GM21381 (cell line): ENCODE measurements at regions not wholly inside any gene's neighbourhood (a gene's known extent, or its start where the extent isn't known, plus 50 kb on each side); places are given as distances from the start of the nearest gene placed in this dataset.

Experiments
- ATAC-seq: cut with Tn5 transposase; IDR thresholded peaks from one replicate; pipeline ENCODE4 v1.9.1; 2021; ENCODE audit warnings: mild to moderate bottlenecking, moderate library complexity; ENCODE audit not compliant: unreplicated experiment

- ATAC-seq: no peak
Measured at GRCh38 chr15:85889956-85890619, 95.4 kb upstream of the KLHL25 start.

DNA sequence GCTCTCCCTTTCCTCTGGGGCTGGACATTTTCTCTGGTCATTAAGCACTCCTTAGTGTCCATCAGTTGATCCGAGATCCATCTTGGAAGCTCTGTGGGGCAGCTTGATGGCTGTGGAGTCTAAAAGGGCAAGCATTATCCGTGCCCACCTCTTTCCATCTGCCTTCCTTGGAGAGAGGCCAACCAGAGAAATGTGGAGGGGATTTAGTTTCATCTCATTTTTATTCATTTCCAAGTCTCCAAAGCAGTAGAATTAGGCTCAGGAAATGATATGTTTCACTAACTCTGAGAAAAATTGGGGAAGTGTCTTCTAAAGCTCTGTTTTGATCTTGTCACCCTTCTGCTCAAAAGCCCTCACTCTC lies 95.9 kb upstream of the KLHL25 start:
- no peak for ATAC-seq

DNA sequence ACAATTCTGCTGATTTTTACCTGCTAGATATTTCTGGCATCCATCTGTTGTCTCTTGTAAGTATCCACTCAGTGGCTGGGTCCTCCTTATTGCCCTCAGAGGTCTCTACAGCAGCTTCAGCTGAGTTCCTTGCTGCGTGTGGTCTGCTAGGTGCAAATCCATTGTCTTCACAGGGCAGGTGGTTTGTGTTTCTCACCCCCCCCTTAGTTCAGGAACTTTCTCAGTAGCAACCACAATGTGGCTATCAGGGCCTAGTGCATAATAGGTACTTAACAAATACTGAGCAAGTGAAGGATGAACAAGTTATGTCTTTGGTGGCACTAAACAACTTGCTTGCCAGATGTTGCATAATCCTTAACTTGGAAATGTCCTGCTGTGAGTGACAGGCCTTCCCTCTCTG lies 96.7 kb upstream of the KLHL25 start:
- ATAC-seq: no peak

DNA sequence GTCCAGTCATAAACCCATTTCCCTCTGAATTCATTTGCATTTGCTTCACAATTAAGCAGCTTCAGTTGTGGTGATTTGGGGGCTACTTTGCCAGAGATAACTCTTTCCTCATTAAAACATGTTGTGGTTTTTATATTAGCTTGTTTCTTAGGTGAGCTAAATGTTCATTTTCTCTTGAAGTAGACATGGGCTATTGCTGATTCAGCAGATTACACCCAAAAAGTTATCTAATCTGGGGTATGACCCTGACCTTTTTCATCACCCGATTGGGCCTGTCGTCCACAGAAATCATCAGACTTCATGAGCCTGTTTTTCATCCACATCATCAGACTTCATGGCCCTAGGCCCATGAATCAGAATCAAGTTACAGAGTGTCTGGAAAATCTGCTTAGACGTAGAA lies 97.5 kb upstream of the KLHL25 start:
- no peak for ATAC-seq

GRCh38 chr15:85897207-85897894 lies 102.6 kb upstream of the KLHL25 start:
- ATAC-seq: no peak

DNA sequence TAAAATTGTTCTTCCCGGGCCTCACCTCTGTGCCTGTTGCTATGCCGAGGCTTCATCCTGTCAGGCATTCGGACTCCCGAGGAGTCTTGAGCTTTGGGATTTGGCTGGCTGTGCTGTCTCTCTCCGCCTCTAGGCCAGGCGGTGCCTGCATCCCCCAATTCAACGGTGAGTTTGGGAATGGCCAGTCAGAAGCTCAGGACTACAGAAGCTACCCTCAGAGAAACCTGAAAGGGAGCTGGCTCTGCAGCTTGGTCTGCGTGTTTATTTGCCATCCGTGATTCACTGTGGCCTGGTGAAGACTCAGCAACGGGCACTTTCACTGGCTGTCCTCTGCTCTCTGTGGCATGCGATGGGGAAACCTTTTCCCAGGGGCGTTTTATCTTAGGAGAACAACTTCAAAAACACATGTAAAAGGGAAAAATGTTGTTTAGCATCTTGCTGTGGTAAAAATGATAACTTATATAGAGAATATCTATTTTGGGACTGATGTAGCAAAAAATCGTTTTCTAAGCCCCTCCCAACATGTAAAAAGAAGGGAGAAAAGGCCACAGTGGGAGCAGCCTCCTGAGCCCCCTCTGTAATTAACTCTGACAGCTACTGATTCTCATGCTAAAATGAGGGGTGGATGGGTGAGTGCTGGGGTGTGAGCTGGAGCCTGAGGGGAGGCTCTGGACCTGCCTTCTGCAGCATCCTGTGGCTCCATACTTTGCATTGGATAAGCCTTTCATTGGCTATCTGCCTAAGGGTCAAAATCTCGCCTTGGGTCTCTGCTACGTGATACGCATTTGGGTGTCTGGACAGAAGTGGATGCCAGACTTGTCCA lies 103.4 kb upstream of the KLHL25 start:
- ATAC-seq: no peak

- no peak for ATAC-seq
Measured at GRCh38 chr15:85899927-85900326, 105.2 kb upstream of the KLHL25 start.

- no peak for ATAC-seq
Measured at GRCh38 chr15:85905751-85906450, 111.2 kb upstream of the KLHL25 start.

- no peak for ATAC-seq
Measured at GRCh38 chr15:85906640-85907039, 111.9 kb upstream of the KLHL25 start.

GRCh38 chr15:85910834-85911233 lies 116.1 kb upstream of the KLHL25 start:
- ATAC-seq: no peak

DNA sequence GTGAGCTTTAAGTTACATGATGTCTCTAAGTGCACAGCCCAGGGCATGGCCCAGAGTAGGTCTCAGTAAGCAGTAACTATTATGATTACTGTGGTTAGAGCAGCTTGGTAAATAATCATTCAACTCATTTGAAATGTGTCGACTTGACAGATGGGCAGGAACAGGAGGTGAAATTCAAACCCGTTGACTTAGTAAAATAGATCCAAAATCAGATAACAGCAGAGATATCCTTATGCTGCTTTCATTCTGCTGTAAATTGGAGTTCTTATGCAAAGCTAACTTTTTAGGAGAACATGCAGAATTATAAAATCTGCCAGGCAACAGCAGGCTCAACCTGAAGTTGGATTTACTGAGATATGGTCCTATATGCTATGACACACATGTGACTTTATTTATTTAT lies 118.7 kb upstream of the KLHL25 start:
- ATAC-seq: no peak

- ATAC-seq: no peak
Measured at GRCh38 chr15:85920956-85921355, 126.2 kb upstream of the KLHL25 start.

GRCh38 chr15:85924088-85924487 lies 129.4 kb upstream of the KLHL25 start:
- no peak for ATAC-seq

GRCh38 chr15:85925649-85926237 lies 131.0 kb upstream of the KLHL25 start:
- ATAC-seq: no peak

- no peak for ATAC-seq
Measured at GRCh38 chr15:85926834-85927233, 132.1 kb upstream of the KLHL25 start.

DNA sequence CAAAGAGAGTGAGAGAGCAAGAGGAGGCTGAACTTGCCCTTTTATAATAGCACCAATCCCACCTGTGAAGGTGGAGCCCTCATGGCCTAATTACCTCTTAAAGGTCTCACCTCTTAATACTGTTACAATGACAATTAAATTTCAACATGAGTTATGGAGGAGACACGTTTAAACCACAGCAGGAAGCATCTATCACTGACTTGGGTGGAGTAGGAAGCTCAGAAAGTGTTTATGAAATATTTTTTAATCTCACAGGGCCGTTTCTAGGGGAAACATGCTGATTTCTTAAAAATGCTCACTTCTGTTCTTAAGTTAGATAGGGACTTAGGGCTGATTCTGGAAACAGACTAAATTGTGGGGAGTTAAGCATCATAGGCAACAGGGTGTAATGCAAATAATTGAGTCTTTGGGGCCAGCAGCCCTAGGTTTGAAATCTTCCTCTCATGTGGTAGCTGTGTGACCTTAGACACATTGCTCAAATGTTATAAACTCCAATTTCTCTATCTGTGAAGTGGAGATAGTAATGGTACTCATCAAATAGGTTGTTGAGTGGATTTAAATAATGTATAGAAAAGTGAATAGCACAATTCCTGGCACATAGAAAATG lies 133.3 kb upstream of the KLHL25 start:
- no peak for ATAC-seq

GRCh38 chr15:85929786-85930185 lies 135.1 kb upstream of the KLHL25 start:
- ATAC-seq: no peak

GRCh38 chr15:85932391-85932790 lies 137.7 kb upstream of the KLHL25 start:
- no peak for ATAC-seq

GRCh38 chr15:85934691-85935090 lies 140.0 kb upstream of the KLHL25 start:
- ATAC-seq: no peak

DNA sequence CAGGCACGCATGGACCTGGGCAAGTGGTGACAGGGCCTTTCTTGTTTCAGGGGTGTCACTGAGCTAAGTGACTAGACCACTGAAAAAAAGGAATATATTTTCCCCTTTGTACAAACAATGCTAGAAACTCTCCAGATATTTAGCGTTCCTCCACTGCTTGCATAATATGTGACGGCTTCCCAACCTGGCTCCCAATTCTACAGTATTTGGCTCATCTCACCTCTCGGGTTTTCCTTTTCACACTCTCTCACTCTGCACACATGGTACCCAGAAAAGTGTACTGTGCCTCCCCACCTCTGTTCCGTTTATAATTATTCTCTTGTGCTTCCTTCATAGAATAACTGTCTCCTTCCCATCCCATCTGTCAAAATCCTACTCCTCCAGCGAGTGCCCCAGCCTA lies 140.5 kb upstream of the KLHL25 start:
- ATAC-seq: no peak

- no peak for ATAC-seq
Measured at GRCh38 chr15:85937661-85938060, 142.0 kb upstream of the AGBL1 start.
